Heart left ventricle (tissue), 16 donors: ENCODE measurements at regions not wholly inside any gene's neighbourhood (a gene's known extent, or its start where the extent isn't known, plus 50 kb on each side); places are given as distances from the start of the nearest gene placed in this dataset.
"Not testable (repeated sequence)": the region's sequence is repeated elsewhere in the genome, so short reads cannot be mapped to it uniquely, and the experiment has no call there.

Experiments used
- ATAC-seq, 4 donors: fragments of 200-7000 bp; cut with Tn5 transposase; one replicate each; pipeline ENCODE4 v1.9.1; 2020 to 2022; ENCODE audit warnings: moderate library complexity in 4 of 4, mild to moderate bottlenecking in 3 of 4, moderate number of reproducible peaks in 1 of 4
- DNase-seq, 5 donors: peaks; one replicate each; pipeline ENCODE4 v3.0.0-alpha.2; 2020
- H3K27ac ChIP-seq, 12 donors: fragments of 200-600 bp; sonication (generic) in 4 of 12; one replicate each; pipeline versions ENCODE4 v1.5.0 to v1.8.0; 2016 to 2022; ENCODE audit warnings: mild to moderate bottlenecking in 2 of 12
- H3K27me3 ChIP-seq, 9 donors: fragments of 200-600 bp; sonication (generic) in 2 of 9; one replicate each; pipeline versions ENCODE4 v1.5.1 to v1.8.0; 2016 to 2022; ENCODE audit warnings: mild to moderate bottlenecking in 3 of 9
- H3K36me3 ChIP-seq, 9 donors: fragments of 200-600 bp; sonication (generic) in 2 of 9; one replicate each; pipeline versions ENCODE4 v1.5.0 to v1.8.0; 2018 to 2022; ENCODE audit warnings: mild to moderate bottlenecking in 2 of 9
- H3K4me1 ChIP-seq, 12 donors: fragments of 200-600 bp; sonication (generic) in 4 of 12; one replicate each; pipeline versions ENCODE4 v1.5.0 to v1.8.0; 2016 to 2022; ENCODE audit warnings: mild to moderate bottlenecking in 3 of 12
- H3K4me3 ChIP-seq, 12 donors: fragments of 200-600 bp; sonication (generic) in 4 of 12; one replicate each; pipeline versions ENCODE4 v1.5.0 to v1.8.0; 2017 to 2022; ENCODE audit warnings: mild to moderate bottlenecking in 9 of 12, moderate library complexity in 4 of 12
- H3K9me3 ChIP-seq, 12 donors: fragments of 200-600 bp; sonication (generic) in 4 of 12; one replicate each; pipeline versions ENCODE4 v1.5.0 to v1.8.0; 2016 to 2022; ENCODE audit warnings: mild to moderate bottlenecking in 1 of 12
- POLR2A ChIP-seq, 2 donors: fragments of 450-650 bp; IDR thresholded peaks; one replicate each; pipeline ENCODE4 v1.6.1; 2017; ENCODE audit warnings: antibody characterized with exemption in 2 of 2, mild to moderate bottlenecking in 2 of 2, moderate library complexity in 2 of 2
- WGBS, 4 donors: extraction: QIAGEN DNeasy Blood & Tissue Kit in 2 of 4; methylation state at CpG; one replicate each; pipeline versions ENCODE4 v1.1.5 to v1.1.7; 2013 to 2018; 5-methylcytosine and 5-hydroxymethylcytosine counted together
- intact Hi-C, 10 donors: fragments of 100-400 bp; cut with DNase I; formaldehyde crosslinking; loops; one replicate each; pipeline versions ENCODE4 v1.11.1 to v1.14.2; 2022
- TF ChIP-seq, protein P1 (sequence below), 12 donors: fragments of 200-600 bp; sonication (generic) in 4 of 12; IDR thresholded peaks; one replicate each; pipeline versions ENCODE4 v1.5.0 to v1.8.0; 2018 to 2022; ENCODE audit warnings: antibody characterized with exemption in 12 of 12, mild to moderate bottlenecking in 5 of 12
- donor health status: ischemic (EF 13 %, LVEDD 7.1; RV severe dilation, severe dysfunction).
- donor health status: healthy with polysubstance abuse.
- donor health status: DM: no; HTN: yes; CAD: no.
- donor health status: DM: no; HTN: no; CAD: no.
- donor health status: ischemic (EF 25% LVEDD 6.9; RV normal size, moderate dysfunction).
- donor health status: ischemic (EF 25% LVEDD 5.7; RV mildly dilated, moderate dysfunction).
- donor health status: healthy.
- donor health status: DM: yes; HTN: yes; CAD: no.
- donor health status: ischemic (EF 35%, LVEDD 5.7; RV mildly dilated, moderate dysfunction).
- donor health status: nonischemic (EF 11% LVEDD 7.7; RV severe dilation, severe dysfunction).
- donor health status: DM: yes; HTN: yes; CAD: no.
- donor health status: PGD.
- donor health status: ischemic (EF 29% LVEDD 5.4; RV normal size, mild dysfunction).
- donor health status: nonischemic (EF 23%, LVEDD 6.1; RV moderate dilation, normal function).

DNA sequence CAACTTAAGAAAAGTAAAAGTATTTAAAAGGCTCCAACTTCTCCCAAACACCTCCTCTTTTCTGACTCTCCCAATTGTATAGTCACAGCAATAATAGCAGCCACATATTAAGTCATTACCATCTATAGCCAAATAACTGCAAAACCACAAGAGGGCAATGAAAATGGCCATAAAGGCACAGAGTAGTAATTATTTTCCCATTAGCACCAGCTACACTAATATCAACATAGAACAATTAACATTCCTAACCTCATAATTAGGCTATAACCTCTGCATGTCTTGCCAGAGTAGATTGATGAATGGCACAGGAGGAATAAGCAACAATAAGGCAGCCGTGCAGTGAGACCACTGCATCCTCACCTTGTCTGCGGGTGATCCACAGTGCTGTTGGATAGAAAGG, 226.4 kb upstream of the SERP2 start:
- intact Hi-C loops, result loop anchor here in 4 of 10 donors (10.0 kb wide), 5 partner anchors 88 to 288 kb away; no protein-coding TSS in a partner anchor
- WGBS, 4 donors, result 73 to 96% (median 93%) methylated on average over 2 of the region's 2 CpGs
- Histone ChIP-seq H3K4me1 (peaks cover 0 to 17% (median 3%) of the 10 kb centered on the region in 12 donors), H3K27me3 (no peaks in the 10 kb centered on the region), H3K9me3 (no peaks in the 10 kb centered on the region), H3K36me3 (no peaks in the 10 kb centered on the region), H3K27ac (no peak overlapping the region), H3K4me3 (no peak overlapping the region)
- no peak for DNase-seq
- no peak for ATAC-seq
- TF ChIP-seq, protein P1, sequence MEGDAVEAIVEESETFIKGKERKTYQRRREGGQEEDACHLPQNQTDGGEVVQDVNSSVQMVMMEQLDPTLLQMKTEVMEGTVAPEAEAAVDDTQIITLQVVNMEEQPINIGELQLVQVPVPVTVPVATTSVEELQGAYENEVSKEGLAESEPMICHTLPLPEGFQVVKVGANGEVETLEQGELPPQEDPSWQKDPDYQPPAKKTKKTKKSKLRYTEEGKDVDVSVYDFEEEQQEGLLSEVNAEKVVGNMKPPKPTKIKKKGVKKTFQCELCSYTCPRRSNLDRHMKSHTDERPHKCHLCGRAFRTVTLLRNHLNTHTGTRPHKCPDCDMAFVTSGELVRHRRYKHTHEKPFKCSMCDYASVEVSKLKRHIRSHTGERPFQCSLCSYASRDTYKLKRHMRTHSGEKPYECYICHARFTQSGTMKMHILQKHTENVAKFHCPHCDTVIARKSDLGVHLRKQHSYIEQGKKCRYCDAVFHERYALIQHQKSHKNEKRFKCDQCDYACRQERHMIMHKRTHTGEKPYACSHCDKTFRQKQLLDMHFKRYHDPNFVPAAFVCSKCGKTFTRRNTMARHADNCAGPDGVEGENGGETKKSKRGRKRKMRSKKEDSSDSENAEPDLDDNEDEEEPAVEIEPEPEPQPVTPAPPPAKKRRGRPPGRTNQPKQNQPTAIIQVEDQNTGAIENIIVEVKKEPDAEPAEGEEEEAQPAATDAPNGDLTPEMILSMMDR (IDR thresholded peaks at IDR 0.05), result no peak
- no peak for TF ChIP-seq POLR2A (IDR thresholded peaks at IDR 0.05)

DNA sequence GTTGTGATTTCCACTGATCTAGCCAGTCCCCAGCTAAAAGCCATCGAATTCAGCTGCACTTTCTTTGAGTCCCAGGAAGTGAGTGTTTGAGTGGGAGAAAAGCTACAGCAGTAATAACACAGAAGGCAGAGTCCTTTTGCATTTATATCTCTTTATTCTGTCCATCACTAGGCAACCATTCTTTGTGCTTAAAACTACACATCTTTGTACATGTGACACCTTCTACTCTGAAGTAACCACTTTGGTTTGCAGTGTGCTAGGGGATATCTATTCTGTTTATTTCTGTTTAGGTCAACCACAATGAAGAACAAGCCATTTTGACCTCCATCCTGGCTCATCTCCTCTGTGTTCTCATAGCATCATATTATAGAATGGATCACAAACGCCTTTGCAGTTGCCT, 226.0 kb upstream of the SERP2 start:
- Histone ChIP-seq H3K4me3 (no peak overlapping the region), H3K4me1 (peaks cover 0 to 17% (median 1%) of the 10 kb centered on the region in 12 donors), H3K36me3 (no peaks in the 10 kb centered on the region), H3K27me3 (no peaks in the 10 kb centered on the region), H3K9me3 (no peaks in the 10 kb centered on the region), H3K27ac (no peak overlapping the region)
- DNase-seq, result no peak
- intact Hi-C loops, result loop anchor here in 4 of 10 donors (10.0 kb wide), 5 partner anchors 87 to 287 kb away; no protein-coding TSS in a partner anchor
- ATAC-seq, result no peak
- no peak for TF ChIP-seq POLR2A (IDR thresholded peaks at IDR 0.05)
- TF ChIP-seq, protein P1 (IDR thresholded peaks at IDR 0.05), result no peak
- WGBS, 4 donors, result 75 to 84% (median 79%) methylated on average over 2 of the region's 2 CpGs

DNA sequence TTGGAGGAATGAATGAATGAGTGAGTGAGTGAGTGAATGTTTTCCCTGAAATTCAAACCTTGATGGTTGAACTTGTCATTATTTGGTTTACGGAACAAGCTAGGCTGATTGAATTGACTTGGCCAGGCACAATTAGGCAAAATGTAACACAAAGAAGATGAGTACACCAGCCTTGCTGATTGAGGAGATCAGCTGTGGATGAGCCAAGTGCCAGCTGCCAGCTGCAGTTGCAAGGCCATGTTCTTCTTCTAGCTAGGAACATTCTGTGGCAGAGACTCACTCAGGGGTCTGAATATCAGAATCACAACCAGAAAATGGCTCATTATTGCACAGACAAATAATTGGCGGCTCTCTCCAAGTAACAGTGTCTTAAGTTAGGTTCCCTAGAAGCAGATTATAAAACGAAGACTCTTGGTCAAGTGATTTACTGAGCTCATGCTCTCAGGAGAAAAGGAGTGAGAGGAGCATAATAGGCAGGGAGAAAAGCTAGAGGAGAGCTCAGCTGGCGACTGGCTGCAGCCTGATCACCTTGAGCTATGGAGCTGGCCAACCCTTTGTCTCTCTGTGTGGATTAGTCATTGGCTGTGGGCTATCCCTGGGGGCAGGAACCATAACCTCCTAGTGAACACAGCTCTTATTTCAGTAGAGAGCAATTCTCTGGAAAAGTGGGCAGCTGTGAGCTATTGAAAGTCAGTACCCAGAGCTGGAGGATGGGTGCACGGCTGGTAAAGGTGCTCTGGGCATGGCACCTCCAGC, 225.3 kb upstream of the SERP2 start:
- Histone ChIP-seq H3K27ac (no peak overlapping the region), H3K36me3 (no peaks in the 10 kb centered on the region), H3K27me3 (no peaks in the 10 kb centered on the region), H3K4me3 (no peak overlapping the region), H3K9me3 (no peaks in the 10 kb centered on the region), H3K4me1 (peaks cover 0 to 11% (median 0%) of the 10 kb centered on the region in 12 donors)
- 91 to 95% (median 94%) methylated on average over 5 of the region's 5 CpGs for WGBS, 4 donors
- no peak for DNase-seq
- intact Hi-C loops, result loop anchor here in 4 of 10 donors (10.0 kb wide), 5 partner anchors 86 to 286 kb away; no protein-coding TSS in a partner anchor
- ATAC-seq, result no peak
- TF ChIP-seq, protein P1 (IDR thresholded peaks at IDR 0.05), result no peak
- no peak for TF ChIP-seq POLR2A (IDR thresholded peaks at IDR 0.05)

DNA sequence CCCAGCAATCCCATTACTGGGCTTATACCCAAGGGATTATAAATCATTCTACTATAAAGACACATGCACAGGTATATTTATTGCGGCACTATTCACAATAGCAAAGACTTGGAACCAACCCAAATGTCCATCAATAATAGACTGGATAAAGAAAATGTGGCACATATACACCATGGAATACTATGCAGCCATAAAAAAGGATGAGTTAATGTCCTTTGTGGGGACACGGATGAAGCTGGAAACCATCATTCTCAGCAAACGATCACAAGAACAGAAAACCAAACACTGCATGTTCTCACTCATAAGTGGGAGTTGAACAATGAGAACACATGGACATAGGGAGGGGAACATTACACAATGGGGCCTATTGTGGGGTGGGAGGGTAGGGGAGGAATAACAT, 224.4 kb upstream of the SERP2 start:
- intact Hi-C loops, result loop anchor here in 4 of 10 donors (10.0 kb wide), 5 partner anchors 86 to 286 kb away; no protein-coding TSS in a partner anchor
- 89 to 94% (median 92%) methylated on average over 3 of the region's 3 CpGs for WGBS, 4 donors

More for the DNA sequence above, 224.4 kb upstream of the SERP2 start:
- not testable (repeated sequence) for H3K36me3 ChIP-seq, H3K9me3 ChIP-seq, H3K27me3 ChIP-seq, ATAC-seq, H3K27ac ChIP-seq, H3K4me1 ChIP-seq, H3K4me3 ChIP-seq, DNase-seq
